IMR-90 (cell line): ENCODE measurements at regions not wholly inside any gene's neighbourhood (a gene's known extent, or its start where the extent isn't known, plus 50 kb on each side); places are given as distances from the start of the nearest gene placed in this dataset.

Experiments used
- ATAC-seq: fragments of 200-7000 bp; cut with Tn5 transposase; 2 replicates; pipeline ENCODE4 v1.9.1; 2020; ENCODE audit warnings: low read depth, mild to moderate bottlenecking, moderate library complexity
- BruUV-seq: library from RNA; stranded (reverse); fragments of 400-500 nt; replicated peaks from 2 replicates; lab custom pipeline; 2021; lab: Mats Ljungman, UMichigan
- CTCF ChIA-PET: fragments of 300-600 bp; formaldehyde crosslinking; extraction: SDS; loops from one replicate; lab custom pipeline; 2021; ENCODE audit warnings: antibody characterized with exemption; lab: Yijun Ruan, JAX
- POLR2A ChIA-PET: fragments of 300-600 bp; sonication (Branson Sonifier 250); formaldehyde crosslinking; loops from one replicate; lab custom pipeline; 2022; ENCODE audit warnings: antibody characterized with exemption; ENCODE audit not compliant: unreplicated experiment; lab: Charles Lee
- DNase-seq: peaks from one replicate; pipeline ENCODE4 v3.0.0; 2013
- H2AFZ ChIP-seq: replicated peaks from 2 replicates; pipeline ENCODE3; 2013; ENCODE audit warnings: low read length, mild to moderate bottlenecking; ENCODE audit not compliant: poor library complexity
- H2AK5ac ChIP-seq: 2 replicates; pipeline ENCODE4 v1.6.1; 2013; ENCODE audit warnings: low read depth, low read length, inconsistent platforms
- H2AK9ac ChIP-seq: replicated peaks from 2 replicates; pipeline ENCODE3; 2013; ENCODE audit warnings: mild to moderate bottlenecking, low read depth, low read length, moderate library complexity; ENCODE audit not compliant: poor library complexity
- H2BK120ac ChIP-seq: 2 replicates; pipeline ENCODE4 v1.6.1; 2013; ENCODE audit warnings: low read depth, low read length, inconsistent platforms
- H2BK15ac ChIP-seq: 3 replicates; pipeline ENCODE4 v1.6.1; 2013; ENCODE audit warnings: low read depth, low read length, inconsistent platforms
- H2BK20ac ChIP-seq: 2 replicates; pipeline ENCODE4 v1.6.1; 2013; ENCODE audit warnings: low read depth, mild to moderate bottlenecking, inconsistent platforms, low read length, moderate library complexity
- H2BK5ac ChIP-seq: 2 replicates; pipeline ENCODE4 v1.6.1; 2013; ENCODE audit warnings: mild to moderate bottlenecking, low read depth, low read length, inconsistent platforms; ENCODE audit not compliant: poor library complexity, severe bottlenecking
- H3K14ac ChIP-seq: replicated peaks from 2 replicates; pipeline ENCODE4 v1.6.1; 2013; ENCODE audit warnings: low read depth, low read length, inconsistent platforms
- H3K18ac ChIP-seq: 2 replicates; pipeline ENCODE4 v1.6.1; 2013; ENCODE audit warnings: low read depth, low read length, control low read depth
- H3K23ac ChIP-seq: 2 replicates; pipeline ENCODE4 v1.6.1; 2013; ENCODE audit warnings: low read depth, low read length, inconsistent platforms
- H3K27ac ChIP-seq: 2 replicates; pipeline ENCODE4 v1.5.1; 2013; ENCODE audit warnings: mild to moderate bottlenecking, control low read depth, low read length; ENCODE audit not compliant: insufficient read depth
- H3K27me3 ChIP-seq: 2 replicates; pipeline ENCODE4 v1.6.1; 2013; ENCODE audit warnings: low read length; ENCODE audit not compliant: control insufficient read depth, insufficient read depth
- H3K36me3 ChIP-seq: 2 replicates; pipeline ENCODE4 v1.6.1; 2013; ENCODE audit warnings: low read length, mixed read lengths; ENCODE audit not compliant: control insufficient read depth, insufficient read depth
- H3K4ac ChIP-seq: 2 replicates; pipeline ENCODE4 v1.6.1; 2013; ENCODE audit warnings: low read depth, low read length, inconsistent platforms
- H3K4me1 ChIP-seq: 2 replicates; pipeline ENCODE4 v1.6.1; 2013; ENCODE audit warnings: low read length, mixed read lengths; ENCODE audit not compliant: control insufficient read depth, insufficient read depth
- H3K4me2 ChIP-seq: 2 replicates; pipeline ENCODE4 v1.6.1; 2013; ENCODE audit warnings: low read depth, mild to moderate bottlenecking, control low read depth, low read length, moderate library complexity
- H3K4me3 ChIP-seq: 2 replicates; pipeline ENCODE4 v1.5.1; 2013; ENCODE audit warnings: low read depth, mild to moderate bottlenecking, control low read depth, low read length, moderate library complexity; ENCODE audit not compliant: insufficient read depth
- H3K56ac ChIP-seq: 2 replicates; pipeline ENCODE4 v1.6.1; 2013; ENCODE audit warnings: low read length, inconsistent platforms; ENCODE audit not compliant: insufficient read depth; ENCODE audit errors: extremely low read depth
- H3K79me1 ChIP-seq, 2 experiments: 2 replicates each; pipeline ENCODE4 v1.6.1; 2013; ENCODE audit warnings: low read length in 2 of 2, inconsistent platforms in 1 of 2, low read depth in 1 of 2
- H3K9ac ChIP-seq: 2 replicates; pipeline ENCODE4 v1.6.1; 2013; ENCODE audit warnings: low read depth, low read length, control low read depth
- H3K9me1 ChIP-seq: 2 replicates; pipeline ENCODE4 v1.6.1; 2013; ENCODE audit warnings: low read length, inconsistent platforms; ENCODE audit not compliant: insufficient read depth
- H3K9me3 ChIP-seq: 2 replicates; pipeline ENCODE4 v1.6.1; 2013; ENCODE audit warnings: low read length; ENCODE audit not compliant: control insufficient read depth, insufficient read depth
- H4K20me1 ChIP-seq: 2 replicates; pipeline ENCODE4 v1.6.1; 2013; ENCODE audit warnings: low read length, inconsistent platforms; ENCODE audit not compliant: insufficient read depth
- H4K5ac ChIP-seq: 2 replicates; pipeline ENCODE4 v1.6.1; 2013; ENCODE audit warnings: mild to moderate bottlenecking, low read depth, low read length, control low read depth
- H4K8ac ChIP-seq, 2 experiments: 2 replicates each; pipeline ENCODE4 v1.6.1; 2013; ENCODE audit warnings: low read depth in 2 of 2, low read length in 2 of 2, control low read depth in 1 of 2, inconsistent platforms in 1 of 2
- H4K91ac ChIP-seq: 2 replicates; pipeline ENCODE4 v1.6.1; 2013; ENCODE audit warnings: low read depth, low read length, inconsistent platforms; ENCODE audit not compliant: insufficient read depth
- BHLHE40 ChIP-seq: fragments of 150-350 bp; IDR thresholded peaks from 2 replicates; pipeline ENCODE4 v1.6.1; 2016; ENCODE audit warnings: mild to moderate bottlenecking, low read depth, low read length
- CEBPB ChIP-seq: IDR thresholded peaks from 2 replicates; pipeline ENCODE4 v1.6.1; 2012; ENCODE audit warnings: low read depth, low read length, improper control_type of control experiment
- CHD1 ChIP-seq: IDR thresholded peaks from 2 replicates; pipeline ENCODE4 v1.6.1; 2012; ENCODE audit warnings: low read depth, low read length, improper control_type of control experiment
- CTCF ChIP-seq: conservative IDR thresholded peaks from 2 replicates; pipeline ENCODE4 v1.5.1; 2012; ENCODE audit warnings: mild to moderate bottlenecking, low read depth, low read length, improper control_type of control experiment
- FOS ChIP-seq: fragments of 150-350 bp; IDR thresholded peaks from 2 replicates; pipeline ENCODE4 v1.6.1; 2016; ENCODE audit warnings: low read depth, low read length
- MAFK ChIP-seq: IDR thresholded peaks from 2 replicates; pipeline ENCODE4 v1.6.1; 2012; ENCODE audit warnings: low read depth, low read length, improper control_type of control experiment
- MAZ ChIP-seq: IDR thresholded peaks from 2 replicates; pipeline ENCODE4 v1.6.1; 2012; ENCODE audit warnings: low read depth, mild to moderate bottlenecking, low read length, improper control_type of control experiment, moderate library complexity, borderline replicate concordance
- MXI1 ChIP-seq: IDR thresholded peaks from 2 replicates; pipeline ENCODE4 v1.6.1; 2012; ENCODE audit warnings: low read depth, mild to moderate bottlenecking, low read length, moderate library complexity, borderline replicate concordance
- NFE2L2 ChIP-seq: fragments of 150-350 bp; IDR thresholded peaks from 2 replicates; pipeline ENCODE4 v1.6.1; 2016; ENCODE audit warnings: low read depth, mild to moderate bottlenecking, low read length
- POLR2A ChIP-seq: IDR thresholded peaks from 2 replicates; pipeline ENCODE4 v1.6.1; 2012; ENCODE audit warnings: mild to moderate bottlenecking, low read depth, low read length
- RAD21 ChIP-seq: IDR thresholded peaks from 2 replicates; pipeline ENCODE4 v1.6.1; 2012; ENCODE audit warnings: low read length, improper control_type of control experiment
- RCOR1 ChIP-seq: IDR thresholded peaks from 2 replicates; pipeline ENCODE4 v1.6.1; 2012; ENCODE audit warnings: mild to moderate bottlenecking, low read length, improper control_type of control experiment; ENCODE audit not compliant: insufficient replicate concordance
- RFX5 ChIP-seq: IDR thresholded peaks from 2 replicates; pipeline ENCODE4 v1.8.0; 2012; ENCODE audit warnings: low read depth, mild to moderate bottlenecking, low read length, moderate library complexity
- SMC3 ChIP-seq: fragments of 150-350 bp; IDR thresholded peaks from 2 replicates; pipeline ENCODE4 v1.6.1; 2016; ENCODE audit warnings: low read depth, mild to moderate bottlenecking, antibody characterized with exemption, low read length, moderate library complexity
- USF2 ChIP-seq: fragments of 150-350 bp; IDR thresholded peaks from 2 replicates; pipeline ENCODE4 v1.6.1; 2017; ENCODE audit warnings: mild to moderate bottlenecking, antibody characterized with exemption, low read length, low read depth
- WGBS, 2 experiments: methylation state at CpG; one replicate each; pipeline versions ENCODE4 v1.1.5 to v1.1.7; 2013; ENCODE audit warnings: missing lambda C conversion rate in 2 of 2; ENCODE audit not compliant: insufficient read length in 1 of 2; ENCODE audit errors: extremely low coverage in 2 of 2; 5-methylcytosine and 5-hydroxymethylcytosine counted together
- dilution Hi-C: fragments of 300-500 bp; cut with HindIII; formaldehyde crosslinking; loops from one replicate; pipeline ENCODE4 v1.14.3; 2018; ENCODE audit warnings: low sequenced_read_pairs; ENCODE audit not compliant: unreplicated experiment
- in situ Hi-C: fragments of 300-500 bp; cut with MboI; formaldehyde crosslinking; loops from 3 replicates; pipeline ENCODE4 v1.14.3; 2019; ENCODE audit warnings: low sequenced_read_pairs, inconsistent platforms, mixed read lengths
- intact Hi-C: fragments of 100-400 bp; cut with micrococcal nuclease; formaldehyde crosslinking; loops from 2 replicates; pipeline ENCODE4 v1.10.0; 2022
- TF ChIP-seq, protein P1 (sequence below): fragments of 150-350 bp; IDR thresholded peaks from 2 replicates; pipeline ENCODE4 v1.6.1; 2016; ENCODE audit warnings: low read depth, mild to moderate bottlenecking, low read length, moderate library complexity, borderline replicate concordance

GRCh38 chr2:196441527-196441926, 198.0 kb upstream of the CCDC150 start:
- Histone ChIP-seq H2AK9ac (no peak overlapping the region), H2BK5ac (no peak overlapping the region), H3K9me3 (no peaks in the 10 kb centered on the region), H2AK5ac (no peak overlapping the region), H3K4me3 (no peak overlapping the region), H3K36me3 (no peaks in the 10 kb centered on the region), H3K4me1 (no peaks in the 10 kb centered on the region), H4K8ac (no peak overlapping the region), H3K79me1 (no peaks in the 10 kb centered on the region), H4K91ac (no peak overlapping the region), H3K56ac (no peak overlapping the region), H2BK20ac (no peak overlapping the region), H3K23ac (no peak overlapping the region), H3K9ac (no peak overlapping the region), H3K4ac (no peak overlapping the region), H2BK15ac (no peak overlapping the region), H2BK120ac (no peak overlapping the region), H2AFZ (no peak overlapping the region), H4K5ac (no peak overlapping the region), H3K27ac (no peak overlapping the region), H3K18ac (no peak overlapping the region), H4K20me1 (no peaks in the 10 kb centered on the region), H3K9me1 (no peaks in the 10 kb centered on the region), H3K4me2 (no peak overlapping the region), H3K14ac (no peak overlapping the region), H3K27me3 (no peaks in the 10 kb centered on the region)
- TF ChIP-seq CEBPB (no peak), CTCF (no peak), BHLHE40 (no peak), CHD1 (no peak), RFX5 (no peak), POLR2A (no peak), MAFK (no peak), NFE2L2 (no peak), MAZ (no peak), SMC3 (no peak), RCOR1 (no peak), RAD21 (no peak), FOS (no peak), MXI1 (no peak), USF2 (no peak)
- TF ChIP-seq, protein P1, sequence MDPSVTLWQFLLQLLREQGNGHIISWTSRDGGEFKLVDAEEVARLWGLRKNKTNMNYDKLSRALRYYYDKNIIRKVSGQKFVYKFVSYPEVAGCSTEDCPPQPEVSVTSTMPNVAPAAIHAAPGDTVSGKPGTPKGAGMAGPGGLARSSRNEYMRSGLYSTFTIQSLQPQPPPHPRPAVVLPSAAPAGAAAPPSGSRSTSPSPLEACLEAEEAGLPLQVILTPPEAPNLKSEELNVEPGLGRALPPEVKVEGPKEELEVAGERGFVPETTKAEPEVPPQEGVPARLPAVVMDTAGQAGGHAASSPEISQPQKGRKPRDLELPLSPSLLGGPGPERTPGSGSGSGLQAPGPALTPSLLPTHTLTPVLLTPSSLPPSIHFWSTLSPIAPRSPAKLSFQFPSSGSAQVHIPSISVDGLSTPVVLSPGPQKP = no peak
- ChIA-PET CTCF (interaction anchor here (0.6 to 1.0 kb wide), 2 partner anchors 12 to 66 kb away, joined by 3 to 6 read pairs; no protein-coding TSS in a partner anchor), POLR2A (no interaction called here)
- ATAC-seq (no peak), DNase-seq (peak; percentile 10)
- in situ Hi-C loops (loop anchor here (25.0 kb wide), 1 partner anchor 354 kb away; no protein-coding TSS in a partner anchor), intact Hi-C loops (no loop called here), dilution Hi-C loops (no loop called here)
- BruUV-seq = no TSS peak
- WGBS, 2 experiments = no CpG with 5 or more reads among the region's 2 CpGs
